ENCODE measurements at regions not wholly inside any gene's neighbourhood (a gene's known extent, or its start where the extent isn't known, plus 50 kb on each side); places are given as distances from the start of the nearest gene placed in this dataset.

GRCh38 chr11:69958308-69958707 is 119.8 kb upstream of the ANO1 start:
- SMC1A ChIA-PET (ENCODE audit: uncharacterized antibody, unreplicated experiment), result no interaction called here
- Histone ChIP-seq H3K9ac (ENCODE audit: control insufficient read depth, insufficient read depth, low read length) (no peak overlapping the region), H3K36me3 (ENCODE audit: control insufficient read depth in 2 of 2, insufficient read depth in 2 of 2, low read length in 1 of 2) (no peaks in the 10 kb centered on the region), H3K4me2 (ENCODE audit: control insufficient read depth, insufficient read depth) (no peak overlapping the region), H3K27ac (ENCODE audit: control insufficient read depth, insufficient read depth) (no peak overlapping the region), H3K79me2 (ENCODE audit: control insufficient read depth, insufficient read depth, low read length) (no peaks in the 10 kb centered on the region), H2AFZ (ENCODE audit: control insufficient read depth, low read depth, low read length) (no peak overlapping the region), H3K4me3 (no peak overlapping the region), H3K27me3 (replicated peaks in 1 of 2; ENCODE audit: control insufficient read depth in 2 of 2, insufficient read depth in 2 of 2, low read length in 1 of 2) (no peaks in the 10 kb centered on the region; a peak in 1 of 4 replicates), H3K4me1 (ENCODE audit: control insufficient read depth, insufficient read depth, low read length) (no peaks in the 10 kb centered on the region), H4K20me1 (ENCODE audit: control insufficient read depth, insufficient read depth) (no peaks in the 10 kb centered on the region), H3K9me3 (replicated peaks; ENCODE audit: control insufficient read depth, insufficient read depth, low read length) (no peaks in the 10 kb centered on the region)
- no TSS peak for BruUV-seq (replicated peaks)
- in situ Hi-C loops (cut with MboI), result no loop called here
- POLR2A ChIA-PET, result no interaction called here
- DNase-seq (ENCODE audit: low read depth, low spot score), result no peak
- WGBS (ENCODE audit: insufficient coverage, insufficient replicate concordance, low lambda C conversion rate, missing lambda C conversion rate), result 0% methylated on average over 2 of the region's 2 CpGs
- CTCF ChIA-PET, result no interaction called here
- FAIRE-seq, result no peak
- RAD21 ChIA-PET (ENCODE audit: unreplicated experiment), result no interaction called here
- intact Hi-C loops (cut with micrococcal nuclease; ENCODE audit: unreplicated experiment), result no loop called here
- no peak for ATAC-seq
- TF ChIP-seq, protein P1, sequence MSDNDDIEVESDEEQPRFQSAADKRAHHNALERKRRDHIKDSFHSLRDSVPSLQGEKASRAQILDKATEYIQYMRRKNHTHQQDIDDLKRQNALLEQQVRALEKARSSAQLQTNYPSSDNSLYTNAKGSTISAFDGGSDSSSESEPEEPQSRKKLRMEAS (IDR thresholded peaks at IDR 0.05; ENCODE audit: low read depth, low read length), result no peak

DNA sequence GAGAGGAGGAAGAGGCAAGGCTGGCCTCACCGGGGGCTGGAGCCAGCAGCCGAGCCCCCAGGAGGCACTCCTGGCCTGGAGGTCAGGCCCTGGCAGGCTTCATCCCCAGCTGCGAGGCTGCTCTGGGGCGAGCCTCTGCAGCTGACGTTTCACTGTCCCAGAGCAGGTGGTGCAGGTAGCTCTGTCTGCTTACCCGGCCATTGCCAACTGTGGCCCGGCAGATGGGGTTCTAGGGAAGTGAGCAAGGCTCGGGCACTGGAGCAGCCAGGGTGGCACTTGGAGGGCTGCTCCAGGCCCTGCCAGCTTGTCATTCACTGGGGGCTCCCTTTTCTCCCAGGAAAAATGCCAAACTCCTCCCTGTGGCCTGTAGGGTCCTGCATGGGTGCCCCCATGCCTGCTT is 118.7 kb upstream of the ANO1 start:
- no peaks in the 10 kb centered on the region for H3K4me1 ChIP-seq (ENCODE audit: control insufficient read depth, insufficient read depth, low read length)
- no peaks in the 10 kb centered on the region for H3K36me3 ChIP-seq (ENCODE audit: control insufficient read depth in 2 of 2, insufficient read depth in 2 of 2, low read length in 1 of 2)
- H3K27ac ChIP-seq (ENCODE audit: control insufficient read depth, insufficient read depth), result no peak overlapping the region
- DNase-seq (ENCODE audit: low read depth, low spot score) (no peak), FAIRE-seq (no peak), ATAC-seq (no peak)
- in situ Hi-C loops (cut with MboI), result no loop called here
- ChIA-PET CTCF (no interaction called here), SMC1A (ENCODE audit: uncharacterized antibody, unreplicated experiment) (no interaction called here), RAD21 (ENCODE audit: unreplicated experiment) (no interaction called here), POLR2A (no interaction called here)
- 41% methylated on average over 5 of the region's 8 CpGs for WGBS (ENCODE audit: insufficient coverage, insufficient replicate concordance, low lambda C conversion rate, missing lambda C conversion rate)
- BruUV-seq (replicated peaks), result no TSS peak
- H3K79me2 ChIP-seq (ENCODE audit: control insufficient read depth, insufficient read depth, low read length), result no peaks in the 10 kb centered on the region
- no peaks in the 10 kb centered on the region; a peak in 1 of 4 replicates for H3K27me3 ChIP-seq (replicated peaks in 1 of 2; ENCODE audit: control insufficient read depth in 2 of 2, insufficient read depth in 2 of 2, low read length in 1 of 2)
- no peaks in the 10 kb centered on the region for H3K9me3 ChIP-seq (replicated peaks; ENCODE audit: control insufficient read depth, insufficient read depth, low read length)
- no peaks in the 10 kb centered on the region for H4K20me1 ChIP-seq (ENCODE audit: control insufficient read depth, insufficient read depth)
- intact Hi-C loops (cut with micrococcal nuclease; ENCODE audit: unreplicated experiment), result no loop called here
- H2AFZ ChIP-seq (ENCODE audit: control insufficient read depth, low read depth, low read length), result no peak overlapping the region
- no peak overlapping the region for H3K4me3 ChIP-seq
- H3K4me2 ChIP-seq (ENCODE audit: control insufficient read depth, insufficient read depth), result no peak overlapping the region
- H3K9ac ChIP-seq (ENCODE audit: control insufficient read depth, insufficient read depth, low read length), result no peak overlapping the region
- TF ChIP-seq ATF2 (IDR thresholded peaks at IDR 0.05; ENCODE audit: low read length) (no peak), EP300 (IDR thresholded peaks at IDR 0.05; ENCODE audit: borderline replicate concordance in 1 of 2, control insufficient read depth in 1 of 2, low read depth in 2 of 2, low read length in 2 of 2) (no peak), ASH2L (IDR thresholded peaks at IDR 0.05; ENCODE audit: borderline replicate concordance, low read depth) (no peak), ZNF24 (IDR thresholded peaks at IDR 0.05) (no peak), ZNF622 (IDR thresholded peaks at IDR 0.05) (no peak), CUX1 (IDR thresholded peaks at IDR 0.05; ENCODE audit: insufficient replicate concordance, low read depth, low read length) (no peak), RFX5 (IDR thresholded peaks at IDR 0.05; ENCODE audit: low read depth, low read length) (no peak), MYB (IDR thresholded peaks at IDR 0.05; ENCODE audit: borderline replicate concordance, low read depth, low read length) (no peak), SIX5 (IDR thresholded peaks at IDR 0.05; ENCODE audit: low read depth, low read length, severe bottlenecking) (no peak)

Data from GM12878 (cell line).